HG03521 (cell line): ENCODE measurements at regions not wholly inside any gene's neighbourhood (a gene's known extent, or its start where the extent isn't known, plus 50 kb on each side); places are given as distances from the start of the nearest gene placed in this dataset.

Source experiments
- ATAC-seq: cut with Tn5 transposase; IDR thresholded peaks from one replicate; pipeline ENCODE4 v1.9.1; 2021; ENCODE audit warnings: mild to moderate bottlenecking, moderate library complexity; ENCODE audit not compliant: unreplicated experiment

GRCh38 chr4:175946472-175947116 lies 119.0 kb upstream of the WDR17 start:
- ATAC-seq, result no peak

DNA sequence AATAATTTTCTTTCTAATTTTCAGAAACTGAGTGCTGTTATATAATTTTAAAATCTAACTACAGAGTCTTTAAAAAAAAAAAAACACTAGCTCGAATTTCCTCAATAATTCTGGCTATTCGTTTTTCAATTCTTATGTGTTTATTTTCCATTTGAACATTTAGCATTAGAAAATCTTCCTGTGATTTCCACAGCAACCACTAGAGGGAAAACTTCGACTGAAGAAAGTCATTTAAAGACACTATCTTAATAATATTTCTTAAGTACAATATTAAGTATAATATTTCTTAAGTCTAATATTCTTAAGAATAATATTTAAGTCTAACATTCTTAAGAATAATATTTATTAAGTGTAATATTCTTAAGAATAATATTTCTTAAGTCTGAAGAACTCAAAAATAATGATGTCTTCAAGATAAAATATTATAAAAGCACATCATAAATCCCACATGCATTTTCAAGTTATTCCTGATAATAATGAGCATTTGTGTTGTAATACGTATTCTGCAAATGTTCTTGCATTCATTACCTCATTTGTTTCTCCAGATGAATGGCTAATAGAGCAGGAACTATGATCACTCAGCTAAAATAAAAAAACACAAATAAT lies 118.4 kb upstream of the WDR17 start:
- no peak for ATAC-seq

GRCh38 chr4:175951794-175952193 lies 113.8 kb upstream of the WDR17 start:
- no peak for ATAC-seq

- ATAC-seq, result no peak
These were observed 112.5 kb upstream of the WDR17 start for GRCh38 chr4:175953116-175953515.

GRCh38 chr4:175953960-175954521 lies 111.6 kb upstream of the WDR17 start:
- peak; percentile 87 for ATAC-seq

DNA sequence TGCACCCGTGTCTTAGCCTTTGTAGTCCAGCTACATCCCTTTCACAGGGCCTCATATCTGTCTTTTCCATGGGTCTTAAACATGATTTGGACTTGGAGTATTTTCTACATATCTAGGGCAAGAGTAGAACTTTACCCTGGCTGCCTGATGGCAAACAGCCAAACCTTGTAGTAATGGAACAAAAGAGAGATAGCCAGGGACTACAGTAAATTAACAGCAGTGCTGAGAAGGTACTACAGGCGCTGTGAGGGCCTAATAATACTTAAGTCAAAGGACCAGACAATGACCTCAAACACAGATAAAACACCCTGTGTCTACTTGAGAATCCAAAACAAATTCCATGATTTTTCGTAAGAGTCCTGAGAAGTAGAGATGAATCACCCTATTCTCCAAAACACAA lies 111.0 kb upstream of the WDR17 start:
- ATAC-seq, result no peak

- peak; percentile 64 for ATAC-seq
These were observed 104.0 kb upstream of the WDR17 start for GRCh38 chr4:175961604-175962003.

- ATAC-seq, result no peak
These were observed 95.6 kb upstream of the WDR17 start for GRCh38 chr4:175970072-175970471.

DNA sequence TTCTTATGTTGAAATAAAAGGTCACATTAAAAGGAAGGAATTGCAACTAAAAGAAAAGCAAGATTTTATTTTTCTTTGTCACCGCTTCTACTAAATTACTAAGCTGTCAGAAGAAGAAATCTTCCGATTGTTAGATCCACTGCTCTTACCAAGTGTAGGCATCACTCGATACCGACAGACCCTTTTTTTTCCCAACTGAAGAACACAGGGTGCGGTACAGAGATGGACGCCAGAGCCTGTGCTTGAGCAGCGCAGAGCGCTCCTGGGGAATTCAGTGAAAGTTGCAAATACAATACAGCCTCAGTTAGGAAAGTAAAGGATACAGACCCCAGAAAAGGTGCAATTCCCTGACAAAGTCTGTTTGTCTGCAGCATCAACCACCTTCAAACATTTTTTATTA lies 94.9 kb upstream of the WDR17 start:
- no peak for ATAC-seq

GRCh38 chr4:175971388-175972179 lies 94.1 kb upstream of the WDR17 start:
- no peak for ATAC-seq

DNA sequence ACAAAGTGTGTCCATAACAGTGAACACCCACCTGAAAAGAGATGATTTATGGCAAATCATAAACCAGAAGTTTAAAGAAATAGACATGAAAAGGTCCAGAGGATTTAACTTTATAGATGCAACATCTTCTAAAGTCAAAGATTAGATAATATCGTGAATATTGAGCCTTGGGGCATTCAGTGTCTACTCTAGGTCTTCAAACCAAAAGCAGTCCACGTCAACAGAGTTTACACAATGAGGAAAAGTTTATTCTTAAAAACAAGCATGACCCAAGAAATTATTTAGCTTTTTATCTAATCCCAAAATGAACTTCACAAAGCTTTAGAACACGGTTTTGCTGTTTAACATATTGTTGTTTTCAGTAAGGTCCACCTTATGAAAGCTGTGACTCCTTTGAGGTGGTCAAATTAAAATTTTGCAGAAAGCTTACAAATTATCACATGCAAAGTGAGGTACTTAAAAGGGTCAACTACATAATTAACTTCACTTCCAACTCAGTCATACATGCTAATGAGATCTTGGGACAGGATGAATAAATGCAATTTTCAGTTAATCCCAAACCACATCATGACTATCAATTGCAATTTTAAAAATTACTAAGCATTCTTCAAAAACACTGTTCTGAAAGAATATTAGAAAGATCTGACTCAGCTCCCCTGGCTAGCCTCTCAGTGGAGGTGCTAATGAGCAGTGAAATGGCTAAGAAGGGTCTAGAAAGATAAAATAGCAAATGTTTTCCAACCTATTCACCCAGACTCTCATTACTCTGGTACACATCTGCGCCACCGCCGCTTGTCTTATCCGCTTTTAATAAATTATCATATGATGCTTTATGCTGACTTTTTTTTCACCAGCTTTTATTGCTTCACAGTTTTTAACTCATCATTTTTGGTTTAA lies 92.4 kb upstream of the WDR17 start:
- ATAC-seq, result no peak

DNA sequence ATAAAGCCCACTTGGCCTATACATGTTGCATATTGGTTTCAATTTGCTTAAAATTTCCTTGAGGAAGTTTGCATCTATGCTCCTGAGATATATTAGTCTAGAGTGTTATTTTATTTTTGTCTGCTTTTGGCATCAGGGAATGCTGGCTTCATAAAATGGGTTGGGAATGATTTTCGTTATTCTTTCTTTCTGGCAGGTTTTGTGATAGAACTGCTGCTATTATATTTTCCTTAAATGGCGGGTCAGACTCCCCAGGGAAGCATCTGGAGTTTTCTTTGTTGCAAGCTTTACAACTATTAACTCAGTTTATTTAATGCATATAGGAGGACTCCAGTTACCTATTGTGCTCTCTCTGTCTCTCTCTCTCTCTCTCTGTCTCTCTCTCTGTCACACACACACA lies 82.0 kb upstream of the WDR17 start:
- ATAC-seq, result no peak

- ATAC-seq, result no peak
These were observed 79.0 kb upstream of the WDR17 start for GRCh38 chr4:175986668-175987067.

- no peak for ATAC-seq
These were observed 77.1 kb upstream of the WDR17 start for GRCh38 chr4:175988511-175988910.

DNA sequence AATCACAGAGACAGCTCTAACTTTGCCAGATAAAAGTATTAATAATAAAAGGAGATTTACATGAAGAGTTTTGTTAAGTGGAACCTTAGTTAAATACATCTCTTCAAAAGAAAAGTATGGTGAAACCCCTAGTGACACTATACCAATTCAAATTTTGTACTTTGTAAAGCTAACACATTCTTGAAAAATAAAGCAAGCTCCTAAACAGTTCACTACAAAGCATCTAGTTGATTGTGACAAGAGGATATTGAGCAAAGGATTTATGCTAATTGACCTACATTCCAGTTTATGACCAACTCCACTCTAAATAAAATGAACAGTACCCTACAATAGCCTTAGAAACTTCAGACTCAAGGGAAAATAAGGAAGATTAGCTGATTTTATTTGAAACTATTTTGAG lies 69.4 kb upstream of the WDR17 start:
- ATAC-seq, result no peak

- no peak for ATAC-seq
These were observed 68.3 kb upstream of the WDR17 start for GRCh38 chr4:175997291-175997690.

DNA sequence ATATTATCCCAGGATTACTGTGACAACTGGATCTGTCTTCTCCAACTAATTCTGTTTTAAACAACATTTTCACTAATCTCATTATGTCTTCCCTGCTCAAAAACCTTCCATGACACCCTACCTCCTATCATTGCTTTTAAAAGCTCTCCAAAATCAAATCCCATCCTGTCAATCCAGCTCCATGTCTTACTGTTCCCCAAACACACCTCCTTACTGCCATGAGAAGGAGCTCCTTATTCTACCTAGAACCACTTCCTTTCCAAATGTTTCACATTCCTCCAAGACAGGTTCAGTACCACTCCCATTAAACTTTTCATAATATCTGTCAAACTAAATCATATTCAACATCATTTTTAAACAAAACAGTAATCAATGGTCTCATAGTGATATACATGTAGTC lies 66.9 kb upstream of the WDR17 start:
- ATAC-seq, result no peak

GRCh38 chr4:175999944-176000343 lies 65.7 kb upstream of the WDR17 start:
- ATAC-seq, result no peak

GRCh38 chr4:176001151-176002006 lies 64.3 kb upstream of the WDR17 start:
- no peak for ATAC-seq
